Fibroblast of lung (primary cell): ENCODE measurements at regions not wholly inside any gene's neighbourhood (a gene's known extent, or its start where the extent isn't known, plus 50 kb on each side); places are given as distances from the start of the nearest gene placed in this dataset.

Experiments used
- DNase-seq, 2 donors: peaks; one replicate each; pipeline versions ENCODE4 v3.0.0 to v3.0.0-alpha.2; 2010; ENCODE audit warnings: low read depth in 2 of 2
- H2AFZ ChIP-seq: 2 replicates; pipeline ENCODE4 v1.5.1; 2012; ENCODE audit warnings: low read length, control low read depth, inconsistent platforms
- H3K27ac ChIP-seq: 2 replicates; pipeline ENCODE4 v1.5.1; 2011; ENCODE audit warnings: low read length, control low read depth; ENCODE audit not compliant: insufficient read depth
- H3K27me3 ChIP-seq: 2 replicates; pipeline ENCODE4 v1.5.1; 2011; ENCODE audit warnings: mild to moderate bottlenecking, low read length; ENCODE audit not compliant: control insufficient read depth, insufficient read depth
- H3K36me3 ChIP-seq: 2 replicates; pipeline ENCODE4 v1.5.1; 2011; ENCODE audit warnings: low read length; ENCODE audit not compliant: control insufficient read depth, insufficient read depth
- H3K4me1 ChIP-seq: 2 replicates; pipeline ENCODE4 v1.5.1; 2011; ENCODE audit warnings: low read length; ENCODE audit not compliant: control insufficient read depth, insufficient read depth; ENCODE audit errors: extremely low read depth
- H3K4me2 ChIP-seq: 2 replicates; pipeline ENCODE4 v1.5.1; 2011; ENCODE audit warnings: low read length, control low read depth; ENCODE audit not compliant: insufficient read depth; ENCODE audit errors: extremely low read depth
- H3K4me3 ChIP-seq, 4 experiments: fragments of 200-600 bp in 1 of 4; sonication (generic) in 1 of 4; replicated peaks in 1 of 4; 2 replicates each; pipeline ENCODE4 v1.5.1; 2011 to 2016; ENCODE audit warnings: low read length in 4 of 4, low read depth in 3 of 4, mild to moderate bottlenecking in 3 of 4, control low read depth in 2 of 4, inconsistent platforms in 1 of 4, mixed read lengths in 1 of 4; ENCODE audit not compliant: insufficient read depth in 1 of 4; ENCODE audit errors: control extremely low read depth in 1 of 4
- H3K79me2 ChIP-seq: 2 replicates; pipeline ENCODE4 v1.5.1; 2012; ENCODE audit warnings: mild to moderate bottlenecking, low read length, inconsistent platforms; ENCODE audit not compliant: control insufficient read depth, insufficient read depth
- H3K9ac ChIP-seq: 2 replicates; pipeline ENCODE4 v1.5.1; 2011; ENCODE audit warnings: mild to moderate bottlenecking, low read length, control low read depth; ENCODE audit not compliant: insufficient read depth
- H3K9me3 ChIP-seq: 2 replicates; pipeline ENCODE4 v1.5.1; 2012; ENCODE audit warnings: low read depth, low read length; ENCODE audit not compliant: control insufficient read depth, insufficient read depth
- H4K20me1 ChIP-seq: 2 replicates; pipeline ENCODE4 v1.5.1; 2011; ENCODE audit warnings: low read length; ENCODE audit not compliant: control insufficient read depth, insufficient read depth; ENCODE audit errors: extremely low read depth
- EZH2 ChIP-seq: IDR thresholded peaks from 2 replicates; pipeline ENCODE4 v1.5.1; 2012; ENCODE audit warnings: low read length, control low read depth, mild to moderate bottlenecking; ENCODE audit errors: missing control alignments
- TF ChIP-seq, protein P1 (sequence below), 2 donors: IDR thresholded peaks in 1 of 2; conservative IDR thresholded peaks in 1 of 2; 1 replicate in 1 of 2; 2 replicates in 1 of 2; pipeline ENCODE4 v1.5.1; 2011 to 2012; ENCODE audit warnings: low read length in 2 of 2, control low read depth in 1 of 2, inconsistent platforms in 1 of 2, low read depth in 1 of 2, mild to moderate bottlenecking in 1 of 2

- H3K27ac ChIP-seq = no peak overlapping the region
- no peak overlapping the region for H2AFZ ChIP-seq
- H3K9ac ChIP-seq = no peak overlapping the region
- no peaks in the 10 kb centered on the region for H3K79me2 ChIP-seq
- H3K4me1 ChIP-seq = no peaks in the 10 kb centered on the region
- no peaks in the 10 kb centered on the region for H3K36me3 ChIP-seq
- H4K20me1 ChIP-seq = no peaks in the 10 kb centered on the region
- no peak overlapping the region for H3K4me2 ChIP-seq
- H3K9me3 ChIP-seq = no peaks in the 10 kb centered on the region
- no peaks in the 10 kb centered on the region for H3K27me3 ChIP-seq
- no peak for DNase-seq
- TF ChIP-seq, protein P1, sequence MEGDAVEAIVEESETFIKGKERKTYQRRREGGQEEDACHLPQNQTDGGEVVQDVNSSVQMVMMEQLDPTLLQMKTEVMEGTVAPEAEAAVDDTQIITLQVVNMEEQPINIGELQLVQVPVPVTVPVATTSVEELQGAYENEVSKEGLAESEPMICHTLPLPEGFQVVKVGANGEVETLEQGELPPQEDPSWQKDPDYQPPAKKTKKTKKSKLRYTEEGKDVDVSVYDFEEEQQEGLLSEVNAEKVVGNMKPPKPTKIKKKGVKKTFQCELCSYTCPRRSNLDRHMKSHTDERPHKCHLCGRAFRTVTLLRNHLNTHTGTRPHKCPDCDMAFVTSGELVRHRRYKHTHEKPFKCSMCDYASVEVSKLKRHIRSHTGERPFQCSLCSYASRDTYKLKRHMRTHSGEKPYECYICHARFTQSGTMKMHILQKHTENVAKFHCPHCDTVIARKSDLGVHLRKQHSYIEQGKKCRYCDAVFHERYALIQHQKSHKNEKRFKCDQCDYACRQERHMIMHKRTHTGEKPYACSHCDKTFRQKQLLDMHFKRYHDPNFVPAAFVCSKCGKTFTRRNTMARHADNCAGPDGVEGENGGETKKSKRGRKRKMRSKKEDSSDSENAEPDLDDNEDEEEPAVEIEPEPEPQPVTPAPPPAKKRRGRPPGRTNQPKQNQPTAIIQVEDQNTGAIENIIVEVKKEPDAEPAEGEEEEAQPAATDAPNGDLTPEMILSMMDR (conservative IDR thresholded peaks at IDR 0.05 in 1 of 2, IDR thresholded peaks at IDR 0.05 in 1 of 2; ENCODE audit: low read depth in 1 of 2, low read length in 2 of 2) = no peak
- no peak for TF ChIP-seq EZH2
- H3K4me3 ChIP-seq = no peak overlapping the region
These were observed 78.6 kb upstream of the CLPB start for GRCh38 chr11:72512956-72513355.

DNA sequence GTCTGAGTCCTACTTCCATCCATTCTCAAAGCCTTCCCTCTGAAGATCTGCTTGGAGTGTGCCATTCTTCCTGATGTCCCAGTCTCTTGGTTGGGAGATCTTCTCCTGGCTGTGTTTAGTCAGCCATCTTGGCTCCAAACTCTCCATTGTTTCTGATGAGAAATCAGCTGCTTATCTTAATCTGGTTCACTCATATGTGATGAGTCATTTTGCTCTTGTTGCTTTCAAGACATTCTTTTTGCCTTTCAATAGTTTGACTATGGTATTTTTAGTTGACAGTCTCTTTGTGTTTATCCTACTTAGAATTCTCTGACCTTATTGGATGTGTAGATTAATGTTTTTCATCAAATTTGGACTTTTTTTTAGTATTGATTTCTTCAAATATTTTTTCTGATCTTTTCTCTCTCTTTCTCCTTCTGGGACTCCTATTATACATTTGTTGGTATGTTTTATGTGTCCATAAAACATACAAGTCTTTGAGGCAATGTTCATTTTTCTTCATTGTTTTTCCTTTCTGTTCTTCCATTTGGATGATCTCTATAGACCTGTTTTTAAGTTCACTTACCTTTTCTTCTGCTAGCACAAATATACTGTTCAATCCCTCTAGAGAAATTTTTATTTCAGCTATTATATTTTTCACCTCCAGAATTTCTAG, 77.2 kb upstream of the CLPB start:
- Histone ChIP-seq H3K9me3 (no peaks in the 10 kb centered on the region), H3K4me3 (no peak overlapping the region), H3K27me3 (peaks cover 3% of the 10 kb centered on the region), H4K20me1 (no peaks in the 10 kb centered on the region), H3K36me3 (no peaks in the 10 kb centered on the region), H3K9ac (no peak overlapping the region), H3K27ac (no peak overlapping the region), H3K4me1 (no peaks in the 10 kb centered on the region), H3K4me2 (no peak overlapping the region), H3K79me2 (no peaks in the 10 kb centered on the region), H2AFZ (no peak overlapping the region)
- TF ChIP-seq, protein P1 (conservative IDR thresholded peaks at IDR 0.05 in 1 of 2, IDR thresholded peaks at IDR 0.05 in 1 of 2; ENCODE audit: low read depth in 1 of 2, low read length in 2 of 2) = no peak
- TF ChIP-seq EZH2 = no peak
- peak; percentile 0 to 41 for DNase-seq

GRCh38 chr11:72507050-72507449, 72.7 kb upstream of the CLPB start:
- TF ChIP-seq, protein P1 (conservative IDR thresholded peaks at IDR 0.05 in 1 of 2, IDR thresholded peaks at IDR 0.05 in 1 of 2; ENCODE audit: low read depth in 1 of 2, low read length in 2 of 2) = no peak
- TF ChIP-seq EZH2 = no peak
- H2AFZ ChIP-seq = no peak overlapping the region

More at GRCh38 chr11:72507050-72507449, 72.7 kb upstream of the CLPB start:
- Histone ChIP-seq H3K4me2 (no peak overlapping the region), H3K27me3 (peaks cover 5% of the 10 kb centered on the region), H3K27ac (no peak overlapping the region), H3K36me3 (no peaks in the 10 kb centered on the region), H3K4me1 (no peaks in the 10 kb centered on the region), H3K79me2 (no peaks in the 10 kb centered on the region), H3K4me3 (no peak overlapping the region), H3K9ac (no peak overlapping the region), H3K9me3 (no peaks in the 10 kb centered on the region), H4K20me1 (no peaks in the 10 kb centered on the region)
- no peak for DNase-seq
